Upper lobe of left lung (tissue), 6 donors: ENCODE measurements at regions not wholly inside any gene's neighbourhood (a gene's known extent, or its start where the extent isn't known, plus 50 kb on each side); places are given as distances from the start of the nearest gene placed in this dataset.

Source experiments
- ATAC-seq, 2 donors: fragments of 200-7000 bp; cut with Tn5 transposase; one replicate each; pipeline ENCODE4 v1.9.1; 2022; ENCODE audit warnings: mild to moderate bottlenecking in 2 of 2, moderate library complexity in 2 of 2; ENCODE audit not compliant: low FRiP score in 2 of 2
- DNase-seq, 2 donors: peaks; one replicate each; pipeline ENCODE4 v3.0.0-alpha.2; 2019 to 2020
- H3K27ac ChIP-seq, 4 donors: fragments of 200-600 bp; sonication (generic); one replicate each; pipeline ENCODE4 v1.5.1; 2016 to 2019
- H3K27me3 ChIP-seq, 4 donors: fragments of 200-600 bp; sonication (generic); one replicate each; pipeline ENCODE4 v1.5.1; 2017 to 2019
- H3K36me3 ChIP-seq, 4 donors: fragments of 200-600 bp; sonication (generic); one replicate each; pipeline ENCODE4 v1.5.1; 2016 to 2019
- H3K4me1 ChIP-seq, 4 donors: fragments of 200-600 bp; sonication (generic); one replicate each; pipeline ENCODE4 v1.5.1; 2018 to 2019
- H3K4me3 ChIP-seq, 4 donors: fragments of 200-600 bp; sonication (generic); one replicate each; pipeline ENCODE4 v1.5.1; 2017 to 2019; ENCODE audit warnings: mild to moderate bottlenecking in 2 of 4, moderate library complexity in 1 of 4
- H3K9me3 ChIP-seq, 4 donors: fragments of 200-600 bp; sonication (generic); one replicate each; pipeline ENCODE4 v1.5.1; 2018 to 2019
- EP300 ChIP-seq, 4 donors: sonication (generic); formaldehyde crosslinking; IDR thresholded peaks; one replicate each; pipeline ENCODE4 v1.5.1; 2017; ENCODE audit warnings: antibody characterized with exemption in 4 of 4, control low read depth in 2 of 4
- POLR2A ChIP-seq, 4 donors: fragments of 450-650 bp; IDR thresholded peaks; one replicate each; pipeline ENCODE4 v1.5.1; 2016 to 2017; ENCODE audit warnings: antibody characterized with exemption in 4 of 4, mild to moderate bottlenecking in 2 of 4
- POLR2AphosphoS5 ChIP-seq, 2 donors: sonication (generic); formaldehyde crosslinking; IDR thresholded peaks; one replicate each; pipeline ENCODE4 v1.5.1; 2017; ENCODE audit warnings: antibody characterized with exemption in 2 of 2
- WGBS, 2 donors: methylation state at CpG; one replicate each; pipeline ENCODE4 v1.1.5; 2017 to 2018; 5-methylcytosine and 5-hydroxymethylcytosine counted together
- TF ChIP-seq, protein P1 (sequence below), 6 experiments: fragments of 450-650 bp in 4 of 6; fragments of 200-600 bp in 2 of 6; sonication (generic) in 2 of 6; IDR thresholded peaks; one replicate each; pipeline ENCODE4 v1.5.1; 2016 to 2019; ENCODE audit warnings: antibody characterized with exemption in 6 of 6
- donor health status: DM: no; HTN: no; CAD: no; lungs with moderate emphysema.
- donor health status: DM: no; HTN: yes; CAD: no; lungs with severe emphysema.

GRCh38 chr10:119996944-119997343 lies 104.4 kb downstream of the SEC23IP start:
- no peaks in the 10 kb centered on the region for H3K27me3 ChIP-seq
- no peak for TF ChIP-seq POLR2A (IDR thresholded peaks at IDR 0.05)
- TF ChIP-seq POLR2AphosphoS5 (IDR thresholded peaks at IDR 0.05) = no peak
- no peak for TF ChIP-seq EP300 (IDR thresholded peaks at IDR 0.05)
- TF ChIP-seq, protein P1, sequence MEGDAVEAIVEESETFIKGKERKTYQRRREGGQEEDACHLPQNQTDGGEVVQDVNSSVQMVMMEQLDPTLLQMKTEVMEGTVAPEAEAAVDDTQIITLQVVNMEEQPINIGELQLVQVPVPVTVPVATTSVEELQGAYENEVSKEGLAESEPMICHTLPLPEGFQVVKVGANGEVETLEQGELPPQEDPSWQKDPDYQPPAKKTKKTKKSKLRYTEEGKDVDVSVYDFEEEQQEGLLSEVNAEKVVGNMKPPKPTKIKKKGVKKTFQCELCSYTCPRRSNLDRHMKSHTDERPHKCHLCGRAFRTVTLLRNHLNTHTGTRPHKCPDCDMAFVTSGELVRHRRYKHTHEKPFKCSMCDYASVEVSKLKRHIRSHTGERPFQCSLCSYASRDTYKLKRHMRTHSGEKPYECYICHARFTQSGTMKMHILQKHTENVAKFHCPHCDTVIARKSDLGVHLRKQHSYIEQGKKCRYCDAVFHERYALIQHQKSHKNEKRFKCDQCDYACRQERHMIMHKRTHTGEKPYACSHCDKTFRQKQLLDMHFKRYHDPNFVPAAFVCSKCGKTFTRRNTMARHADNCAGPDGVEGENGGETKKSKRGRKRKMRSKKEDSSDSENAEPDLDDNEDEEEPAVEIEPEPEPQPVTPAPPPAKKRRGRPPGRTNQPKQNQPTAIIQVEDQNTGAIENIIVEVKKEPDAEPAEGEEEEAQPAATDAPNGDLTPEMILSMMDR (IDR thresholded peaks at IDR 0.05) = no peak

GRCh38 chr10:119997429-119997828 lies 104.9 kb downstream of the SEC23IP start:
- TF ChIP-seq POLR2A (IDR thresholded peaks at IDR 0.05) = no peak
- TF ChIP-seq POLR2AphosphoS5 (IDR thresholded peaks at IDR 0.05) = no peak
- TF ChIP-seq, protein P1 (IDR thresholded peaks at IDR 0.05) = no peak

More at GRCh38 chr10:119996944-119997343, 104.4 kb downstream of the SEC23IP start:
- Histone ChIP-seq H3K27ac (no peak overlapping the region), H3K9me3 (peaks cover 0 to 14% (median 2%) of the 10 kb centered on the region in 4 donors), H3K36me3 (no peaks in the 10 kb centered on the region), H3K4me1 (no peaks in the 10 kb centered on the region), H3K4me3 (no peak overlapping the region)
- ATAC-seq (no peak), DNase-seq (no peak)

DNA sequence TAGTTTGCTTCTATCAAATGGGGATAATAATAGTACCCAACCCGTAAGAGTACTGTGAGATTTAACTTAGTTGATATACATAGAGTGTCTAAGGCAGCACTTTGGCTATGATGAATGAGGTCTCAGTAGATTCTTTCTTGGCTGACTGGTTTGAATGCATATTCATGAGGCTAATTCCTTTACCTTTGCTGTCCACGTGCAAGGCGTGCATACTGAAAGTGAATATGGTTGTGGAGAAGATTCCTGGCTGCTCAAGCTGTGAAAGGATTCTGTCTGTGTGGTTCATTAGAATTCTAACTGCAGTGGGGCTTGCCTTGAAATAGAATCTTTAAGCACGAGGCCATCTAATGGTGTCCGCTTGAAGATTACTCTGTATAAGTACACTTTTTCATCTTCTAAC lies 110.3 kb downstream of the SEC23IP start:
- Histone ChIP-seq H3K4me3 (no peak overlapping the region), H3K9me3 (peaks cover 0 to 5% (median 2%) of the 10 kb centered on the region in 4 donors), H3K27me3 (no peaks in the 10 kb centered on the region), H3K27ac (no peak overlapping the region), H3K36me3 (no peaks in the 10 kb centered on the region), H3K4me1 (no peaks in the 10 kb centered on the region)
- 79 to 83% methylated on average over 5 of the region's 5 CpGs for WGBS, 2 donors
- TF ChIP-seq POLR2A (IDR thresholded peaks at IDR 0.05) = no peak
- TF ChIP-seq EP300 (IDR thresholded peaks at IDR 0.05) = no peak
- no peak for TF ChIP-seq POLR2AphosphoS5 (IDR thresholded peaks at IDR 0.05)
- TF ChIP-seq, protein P1 (IDR thresholded peaks at IDR 0.05) = no peak
- DNase-seq (no peak), ATAC-seq (no peak)

More at GRCh38 chr10:119997429-119997828, 104.9 kb downstream of the SEC23IP start:
- Histone ChIP-seq H3K36me3 (no peaks in the 10 kb centered on the region), H3K4me1 (no peaks in the 10 kb centered on the region), H3K27ac (no peak overlapping the region), H3K9me3 (peaks cover 0 to 14% (median 2%) of the 10 kb centered on the region in 4 donors), H3K4me3 (no peak overlapping the region), H3K27me3 (no peaks in the 10 kb centered on the region)
- DNase-seq = no peak
- WGBS, 2 donors = 56 to 61% methylated on average over 2 of the region's 2 CpGs
- no peak for ATAC-seq

GRCh38 chr10:120005207-120006201 lies 113.0 kb downstream of the SEC23IP start:
- Histone ChIP-seq H3K27me3 (no peaks in the 10 kb centered on the region), H3K9me3 (no peaks in the 10 kb centered on the region), H3K36me3 (no peaks in the 10 kb centered on the region), H3K4me3 (no peak overlapping the region), H3K27ac (no peak overlapping the region), H3K4me1 (no peaks in the 10 kb centered on the region)
- no peak for ATAC-seq
- 51 to 55% methylated on average over 8 of the region's 8 CpGs for WGBS, 2 donors
- no peak for DNase-seq
- TF ChIP-seq EP300 (IDR thresholded peaks at IDR 0.05) (no peak), POLR2A (IDR thresholded peaks at IDR 0.05) (no peak), POLR2AphosphoS5 (IDR thresholded peaks at IDR 0.05) (no peak)
- TF ChIP-seq, protein P1 (IDR thresholded peaks at IDR 0.05) = no peak
